Kidney epithelial cell (primary cell): ENCODE measurements at regions not wholly inside any gene's neighbourhood (a gene's known extent, or its start where the extent isn't known, plus 50 kb on each side); places are given as distances from the start of the nearest gene placed in this dataset.

Experiments used
- DNase-seq: peaks from one replicate; pipeline ENCODE4 v3.0.0-alpha.2; 2010; ENCODE audit warnings: low read depth
- H3K27me3 ChIP-seq: 2 replicates; pipeline ENCODE4 v1.6.0; 2011; ENCODE audit warnings: low read length; ENCODE audit not compliant: control insufficient read depth, insufficient read depth
- H3K36me3 ChIP-seq: 2 replicates; pipeline ENCODE4 v1.5.1; 2011; ENCODE audit warnings: low read length; ENCODE audit not compliant: control insufficient read depth, insufficient read depth
- H3K4me3 ChIP-seq: 2 replicates; pipeline ENCODE4 v1.5.1; 2011; ENCODE audit warnings: low read depth, mild to moderate bottlenecking, control low read depth, low read length
- CTCF ChIP-seq: IDR thresholded peaks from 2 replicates; pipeline ENCODE4 v1.5.1; 2011; ENCODE audit warnings: mild to moderate bottlenecking, moderate library complexity, low read length, control low read depth, inconsistent platforms; ENCODE audit not compliant: insufficient read depth, poor library complexity, severe bottlenecking

DNA sequence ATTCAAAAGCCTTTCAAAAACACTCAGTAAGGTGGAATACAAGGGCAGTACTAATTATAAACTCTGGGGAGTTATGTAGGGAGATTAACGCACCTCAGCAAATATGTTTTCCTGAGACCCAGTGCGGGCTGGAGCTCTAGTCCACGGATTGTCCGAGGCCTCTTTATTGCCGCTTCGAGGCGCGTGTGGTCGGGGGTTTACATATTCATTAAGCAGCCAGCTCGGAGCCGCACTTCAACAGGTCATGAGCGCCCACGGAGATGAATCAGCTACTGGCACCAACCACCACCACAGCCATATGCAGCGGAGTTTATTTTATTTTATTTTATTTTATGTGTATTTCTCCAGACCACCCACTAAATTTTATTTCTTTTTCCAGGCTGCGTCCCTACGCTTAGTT is 195.9 kb upstream of the ADARB2 start:
- no peak for DNase-seq
- Histone ChIP-seq H3K4me3 (no peak overlapping the region), H3K27me3 (no peaks in the 10 kb centered on the region), H3K36me3 (no peaks in the 10 kb centered on the region)
- no peak for TF ChIP-seq CTCF

GRCh38 chr10:1932692-1933094 is 195.4 kb upstream of the ADARB2 start:
- Histone ChIP-seq H3K36me3 (no peaks in the 10 kb centered on the region), H3K4me3 (no peak overlapping the region), H3K27me3 (no peaks in the 10 kb centered on the region)
- DNase-seq = no peak
- no peak for TF ChIP-seq CTCF

- Histone ChIP-seq H3K27me3 (no peaks in the 10 kb centered on the region), H3K4me3 (no peak overlapping the region), H3K36me3 (no peaks in the 10 kb centered on the region)
- DNase-seq = no peak
- TF ChIP-seq CTCF = no peak
These were observed 191.3 kb upstream of the ADARB2 start for GRCh38 chr10:1928606-1929005.

- no peak overlapping the region for H3K4me3 ChIP-seq
- no peaks in the 10 kb centered on the region for H3K36me3 ChIP-seq
- no peak for DNase-seq
- H3K27me3 ChIP-seq = no peaks in the 10 kb centered on the region
- TF ChIP-seq CTCF = no peak
These were observed 186.7 kb upstream of the ADARB2 start for GRCh38 chr10:1923998-1924397.

- no peak for DNase-seq
- Histone ChIP-seq H3K4me3 (no peak overlapping the region), H3K36me3 (no peaks in the 10 kb centered on the region), H3K27me3 (no peaks in the 10 kb centered on the region)
- no peak for TF ChIP-seq CTCF
These were observed 186.3 kb upstream of the ADARB2 start for GRCh38 chr10:1923586-1923985.

DNA sequence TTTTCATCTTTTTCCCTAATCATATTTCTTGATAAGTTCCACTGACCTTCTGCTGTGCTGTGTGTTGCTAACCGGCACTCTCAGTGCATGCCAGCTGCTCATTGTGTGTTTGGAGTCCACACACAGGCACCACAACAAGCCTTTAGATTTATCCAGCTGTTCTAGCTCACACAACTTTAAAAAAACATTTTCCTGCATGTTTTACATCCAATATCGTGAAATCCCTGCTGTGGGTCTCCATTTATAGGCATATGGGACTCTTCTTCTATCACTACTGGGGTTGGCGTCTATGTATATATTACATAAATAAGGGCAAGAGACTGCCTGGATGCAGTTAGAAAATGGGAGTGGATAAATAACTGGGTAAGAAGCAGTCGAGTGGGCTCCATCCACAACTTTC is 183.6 kb upstream of the ADARB2 start:
- H3K27me3 ChIP-seq = no peaks in the 10 kb centered on the region
- H3K4me3 ChIP-seq = no peak overlapping the region
- DNase-seq = no peak
- no peak for TF ChIP-seq CTCF
- no peaks in the 10 kb centered on the region for H3K36me3 ChIP-seq
